ENCODE measurements at regions not wholly inside any gene's neighbourhood (a gene's known extent, or its start where the extent isn't known, plus 50 kb on each side); places are given as distances from the start of the nearest gene placed in this dataset.

DNA sequence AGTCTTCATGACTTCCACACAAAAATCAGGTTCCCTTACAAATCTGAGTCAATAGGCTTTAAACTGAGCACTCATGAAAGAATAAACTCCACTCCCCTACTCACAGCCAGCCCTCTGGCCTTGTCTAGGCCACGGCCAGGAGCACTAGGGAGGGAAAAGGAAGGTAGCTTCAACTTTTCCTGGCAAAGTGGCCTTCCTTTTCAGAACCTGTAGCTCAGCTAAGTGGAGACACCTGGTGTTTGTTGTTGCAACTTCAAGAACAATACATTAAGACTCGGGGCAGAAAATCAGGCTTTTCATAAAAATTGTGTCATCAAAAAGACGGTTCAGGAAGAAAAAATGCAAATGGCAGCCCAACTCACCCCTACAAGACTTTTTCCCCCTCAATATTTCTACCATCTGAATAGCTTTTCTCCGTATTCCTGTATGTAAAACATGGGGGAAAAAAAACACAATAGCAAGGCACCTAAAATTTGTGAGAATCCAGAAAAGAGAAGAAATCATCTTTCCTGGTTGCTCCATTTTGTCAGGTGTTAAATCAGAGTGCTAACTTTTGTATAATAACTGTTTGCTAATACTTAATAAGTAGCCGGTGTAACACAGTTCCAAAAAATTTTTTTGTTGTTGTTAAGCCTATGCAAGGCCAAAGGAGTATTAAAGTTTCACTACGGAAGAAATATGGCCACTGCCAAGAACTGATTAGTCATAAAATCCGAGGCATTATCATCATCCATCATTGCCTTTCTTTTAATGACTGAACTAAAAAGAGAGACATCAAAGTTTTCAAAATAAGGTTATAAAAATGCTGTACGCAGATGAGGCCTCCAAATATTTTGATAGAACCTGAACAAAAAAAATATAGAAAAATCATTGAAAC is 66.2 kb upstream of the ARID5B start:
- Mint-ChIP-seq H3K27ac (no peak overlapping the region), H3K4me3 (no peak overlapping the region), H3K4me1 (peaks cover 8 to 11% of the 10 kb centered on the region in 2 donors), H3K27me3 (no peaks in the 10 kb centered on the region), H3K9me3 (peaks cover 0 to 4% of the 10 kb centered on the region in 2 donors), H3K36me3 (no peaks in the 10 kb centered on the region)
- ATAC-seq (replicated peaks), result no peak
- no peak for DNase-seq

DNA sequence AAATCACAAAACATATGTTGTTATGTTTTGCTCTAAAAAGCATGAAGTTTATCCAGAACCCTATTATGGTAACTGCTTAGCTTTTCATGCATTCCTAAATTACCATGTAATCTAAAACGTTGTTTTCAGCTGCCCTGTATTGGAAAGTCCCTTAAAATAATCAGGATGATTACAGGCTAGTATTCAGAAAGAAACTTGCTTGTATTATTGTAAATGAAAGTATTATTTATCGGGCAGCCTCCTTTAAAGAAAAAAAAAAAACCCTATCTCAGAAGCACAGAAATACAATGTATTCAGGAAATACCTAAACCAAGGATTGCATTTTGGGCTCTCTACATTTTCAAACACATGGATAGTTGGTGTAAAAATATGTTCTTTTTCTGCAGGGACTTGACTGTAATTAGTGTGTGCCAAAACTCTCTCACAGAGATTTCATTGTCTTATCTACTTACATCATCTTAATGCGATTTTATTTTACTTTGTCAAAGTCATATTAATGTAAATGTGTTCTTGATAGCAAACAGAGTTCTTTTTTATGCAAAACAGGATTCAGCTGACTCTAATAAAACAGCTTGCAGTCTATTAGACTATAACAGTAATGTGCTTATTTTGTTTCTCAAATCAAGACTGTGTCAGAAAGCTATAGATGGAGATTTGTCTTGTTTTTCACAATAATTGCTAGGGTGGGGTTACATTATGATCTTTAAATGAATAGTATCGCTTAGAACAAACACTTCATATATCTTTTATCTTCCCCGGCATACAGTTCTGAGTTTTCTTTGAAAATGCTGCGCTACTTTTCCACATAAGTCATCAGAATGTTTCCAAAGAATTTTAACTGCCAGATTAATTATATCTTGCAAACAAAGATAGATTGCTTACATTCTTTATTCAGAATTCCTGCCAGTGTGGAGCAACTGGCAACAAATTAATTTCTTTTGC is 65.3 kb upstream of the ARID5B start:
- no peaks in the 10 kb centered on the region for H3K36me3 Mint-ChIP-seq
- H3K9me3 Mint-ChIP-seq, result peaks cover 0 to 4% of the 10 kb centered on the region in 2 donors
- H3K4me3 Mint-ChIP-seq, result no peak overlapping the region
- H3K4me1 Mint-ChIP-seq, result peaks cover 10 to 11% of the 10 kb centered on the region in 2 donors
- no peak for DNase-seq
- H3K27me3 Mint-ChIP-seq, result no peaks in the 10 kb centered on the region
- H3K27ac Mint-ChIP-seq, result no peak overlapping the region
- no peak for ATAC-seq (replicated peaks)

DNA sequence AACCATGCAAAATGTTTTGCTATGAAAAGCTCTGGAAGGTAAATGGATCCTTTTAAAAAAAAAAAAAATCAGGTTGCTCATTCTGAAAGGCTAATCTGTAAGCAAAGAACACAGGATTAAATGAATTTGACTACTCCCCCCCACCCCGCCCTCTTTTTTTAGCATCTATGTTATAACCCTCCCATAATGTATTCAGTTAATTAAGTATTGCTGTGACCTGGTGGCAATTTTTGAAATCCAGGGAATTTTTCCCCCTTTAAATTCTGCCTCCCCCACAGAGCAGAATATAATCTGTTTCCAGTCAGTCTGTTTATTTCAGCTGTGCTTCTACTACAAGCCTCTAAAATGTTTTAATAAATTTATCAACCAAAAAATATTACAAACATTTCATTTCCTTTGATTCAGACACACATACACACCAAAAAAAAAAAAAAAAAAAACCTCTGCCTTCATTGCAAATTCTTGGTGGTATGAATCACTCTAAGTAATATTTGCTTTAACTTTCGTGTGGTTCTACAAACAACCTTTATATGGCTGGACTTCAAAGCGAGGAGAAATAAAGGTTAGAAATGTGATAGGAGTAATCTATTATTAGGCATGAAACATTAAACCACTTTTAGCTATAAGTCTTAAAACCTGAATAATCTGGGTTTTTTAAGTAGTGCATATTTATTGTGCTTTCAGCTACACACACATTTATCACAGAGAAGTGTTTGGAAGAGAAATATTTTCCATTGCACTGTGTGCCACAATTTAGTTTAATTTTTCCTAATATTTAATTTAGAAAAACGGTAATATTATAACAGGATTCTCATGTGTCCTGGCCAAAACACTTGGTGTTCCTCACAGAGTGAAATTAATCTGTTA is 64.4 kb upstream of the ARID5B start:
- no peak for DNase-seq
- Mint-ChIP-seq H3K9me3 (peaks cover 0 to 4% of the 10 kb centered on the region in 2 donors), H3K4me1 (peaks cover 10 to 16% of the 10 kb centered on the region in 2 donors), H3K27ac (no peak overlapping the region), H3K36me3 (no peaks in the 10 kb centered on the region), H3K4me3 (no peak overlapping the region), H3K27me3 (no peaks in the 10 kb centered on the region)
- no peak for ATAC-seq (replicated peaks)

DNA sequence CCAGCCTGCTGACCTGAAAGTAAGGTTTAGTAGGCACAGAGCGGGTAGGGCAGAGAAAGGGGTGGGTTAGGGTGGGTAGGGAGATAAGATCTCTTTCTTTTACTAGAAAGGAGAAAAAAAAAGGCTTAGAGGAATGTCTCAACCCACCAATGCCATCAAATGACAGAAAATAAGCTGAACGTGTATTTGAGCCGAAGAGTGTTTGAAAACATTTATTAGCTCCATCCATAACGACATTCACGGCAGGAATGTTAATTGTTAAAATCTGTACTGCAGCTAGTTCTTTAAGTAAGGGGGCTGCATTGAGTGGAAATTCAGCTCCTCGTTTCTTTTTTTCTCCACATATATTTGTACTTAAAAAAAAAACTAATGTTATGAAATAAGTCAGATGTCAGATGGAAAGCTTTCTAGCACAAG is 63.7 kb upstream of the ARID5B start:
- ATAC-seq (replicated peaks), result no peak
- Mint-ChIP-seq H3K9me3 (peaks cover 0 to 4% of the 10 kb centered on the region in 2 donors), H3K27me3 (no peaks in the 10 kb centered on the region), H3K36me3 (no peaks in the 10 kb centered on the region), H3K4me3 (no peak overlapping the region), H3K4me1 (peaks cover 14 to 16% of the 10 kb centered on the region in 2 donors), H3K27ac (no peak overlapping the region)
- DNase-seq, result no peak

DNA sequence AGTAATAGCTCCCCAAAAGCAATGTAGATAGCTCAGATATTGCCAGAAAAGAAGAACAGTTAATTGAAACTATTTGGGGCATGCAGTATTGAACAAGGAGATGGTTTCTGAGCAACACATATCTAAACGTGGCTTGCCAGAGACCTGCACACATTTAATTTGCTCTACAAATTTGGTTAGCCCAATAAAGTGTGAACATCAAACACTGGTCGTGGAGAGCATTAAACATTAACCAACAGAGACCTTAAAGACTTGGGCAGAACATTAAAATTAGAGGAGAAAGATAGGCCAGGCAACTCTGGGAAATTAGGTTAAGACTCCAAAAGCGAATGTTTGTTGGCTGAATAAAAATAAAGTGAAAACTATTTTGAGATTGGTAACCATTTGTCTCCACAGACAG is 61.6 kb upstream of the ARID5B start:
- Mint-ChIP-seq H3K36me3 (no peaks in the 10 kb centered on the region), H3K27me3 (no peaks in the 10 kb centered on the region), H3K4me3 (no peak overlapping the region), H3K4me1 (peaks cover 22 to 30% of the 10 kb centered on the region in 2 donors), H3K27ac (no peak overlapping the region), H3K9me3 (peaks cover 0 to 4% of the 10 kb centered on the region in 2 donors)
- no peak for DNase-seq
- ATAC-seq (replicated peaks), result no peak

- H3K27me3 Mint-ChIP-seq, result no peaks in the 10 kb centered on the region
- ATAC-seq (replicated peaks), result no peak
Observed at GRCh38 chr10:61840403-61840802, 61.1 kb upstream of the ARID5B start.

DNA sequence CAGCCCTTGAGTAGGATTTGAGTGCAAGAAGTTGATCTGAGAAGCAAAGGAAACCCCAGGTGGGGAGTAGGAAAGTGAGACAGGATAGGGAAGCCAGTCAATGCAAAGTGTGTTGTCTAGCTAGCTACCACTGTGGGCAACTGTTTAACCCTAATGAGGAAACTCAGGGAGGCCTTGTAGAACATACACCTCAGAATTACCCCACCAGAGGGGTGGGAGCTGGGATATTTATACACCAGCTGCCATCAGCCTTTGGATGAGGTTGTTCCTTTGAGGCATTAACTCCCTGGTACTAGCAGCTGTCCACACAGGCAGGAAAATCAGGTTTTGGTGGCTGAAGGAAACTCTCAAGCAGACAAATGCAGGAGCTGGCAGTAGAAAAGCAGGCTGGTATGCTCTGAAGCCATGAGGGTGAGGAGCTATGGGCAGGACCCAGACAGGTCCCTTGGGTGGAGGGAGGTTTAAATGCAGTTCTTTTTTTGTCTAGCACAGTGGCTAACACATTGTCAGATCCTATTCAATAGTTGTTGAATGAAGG is 60.1 kb upstream of the ARID5B start:
- Mint-ChIP-seq H3K9me3 (peaks cover 0 to 4% of the 10 kb centered on the region in 2 donors), H3K4me1 (peaks cover 23 to 31% of the 10 kb centered on the region in 2 donors)

More at GRCh38 chr10:61840403-61840802, 61.1 kb upstream of the ARID5B start:
- Mint-ChIP-seq H3K9me3 (peaks cover 0 to 4% of the 10 kb centered on the region in 2 donors), H3K4me1 (peaks cover 21 to 30% of the 10 kb centered on the region in 2 donors), H3K36me3 (no peaks in the 10 kb centered on the region), H3K4me3 (no peak overlapping the region), H3K27ac (no peak overlapping the region)
- DNase-seq, result no peak

DNA sequence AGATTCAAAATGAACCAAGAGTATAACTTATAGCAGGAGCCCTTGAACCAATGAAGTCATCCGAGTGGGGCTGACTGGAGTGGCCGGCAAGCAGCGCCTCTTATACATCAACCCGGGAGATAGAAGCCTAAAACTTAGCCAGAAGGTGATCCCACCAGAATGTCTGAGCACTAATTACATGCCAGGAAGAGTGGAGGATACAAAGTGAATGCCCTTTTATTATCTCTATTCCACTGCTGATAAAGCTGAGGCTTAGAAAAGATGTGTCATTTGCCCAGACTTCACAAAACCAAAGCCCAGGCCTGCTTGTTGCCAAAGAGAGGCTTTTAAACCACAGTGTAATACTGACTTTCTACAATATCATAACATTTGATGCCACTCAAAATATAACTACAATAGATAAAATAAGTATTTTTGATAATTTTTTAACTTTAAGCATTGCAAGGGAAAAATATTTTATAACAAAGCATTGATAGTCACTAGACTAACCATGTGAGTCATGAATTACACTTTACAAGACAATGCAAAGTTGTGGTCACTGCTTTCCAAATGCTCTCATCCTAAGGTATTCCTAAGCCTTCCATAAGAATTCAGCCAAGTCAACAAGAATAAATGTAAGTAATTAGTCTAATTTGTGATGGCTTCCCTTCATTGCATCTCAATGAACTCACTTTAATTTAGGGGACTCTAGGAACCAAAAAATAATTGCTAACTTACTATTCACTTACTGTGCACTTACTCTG is 58.6 kb upstream of the ARID5B start:
- no peak overlapping the region for H3K4me3 Mint-ChIP-seq
- no peak overlapping the region for H3K27ac Mint-ChIP-seq
- peaks cover 24 to 40% of the 10 kb centered on the region in 2 donors for H3K4me1 Mint-ChIP-seq
- peaks cover 0 to 4% of the 10 kb centered on the region in 2 donors for H3K9me3 Mint-ChIP-seq
- DNase-seq, result no peak
- peaks cover 0 to 3% of the 10 kb centered on the region in 2 donors for H3K36me3 Mint-ChIP-seq
- H3K27me3 Mint-ChIP-seq, result no peaks in the 10 kb centered on the region
- ATAC-seq (replicated peaks), result no peak

More for the DNA sequence above, 60.1 kb upstream of the ARID5B start:
- DNase-seq (no peak), ATAC-seq (replicated peaks) (no peak)
- Mint-ChIP-seq H3K27me3 (no peaks in the 10 kb centered on the region), H3K27ac (no peak overlapping the region), H3K36me3 (peaks cover 0 to 3% of the 10 kb centered on the region in 2 donors), H3K4me3 (no peak overlapping the region)

GRCh38 chr10:61844116-61844822 is 57.2 kb upstream of the ARID5B start:
- ATAC-seq (replicated peaks) (peak; percentile 96 to 98), DNase-seq (no peak)
- Mint-ChIP-seq H3K27me3 (no peaks in the 10 kb centered on the region), H3K9me3 (peaks cover 0 to 4% of the 10 kb centered on the region in 2 donors), H3K4me3 (peak overlapping the region in 1 of 2 donors; percentile 14), H3K27ac (peak overlapping the region; percentile 63), H3K4me1 (peaks cover 24 to 40% of the 10 kb centered on the region in 2 donors), H3K36me3 (peaks cover 0 to 3% of the 10 kb centered on the region in 2 donors)

GRCh38 chr10:61845196-61845949 is 56.1 kb upstream of the ARID5B start:
- peaks cover 20 to 40% of the 10 kb centered on the region in 2 donors for H3K4me1 Mint-ChIP-seq
- H3K27ac Mint-ChIP-seq, result no peak overlapping the region
- H3K36me3 Mint-ChIP-seq, result peaks cover 0 to 3% of the 10 kb centered on the region in 2 donors
- DNase-seq, result no peak
- H3K4me3 Mint-ChIP-seq, result no peak overlapping the region
- ATAC-seq (replicated peaks), result no peak
- peaks cover 0 to 2% of the 10 kb centered on the region in 2 donors for H3K9me3 Mint-ChIP-seq
- no peaks in the 10 kb centered on the region for H3K27me3 Mint-ChIP-seq

GRCh38 chr10:61845950-61846268 is 55.6 kb upstream of the ARID5B start:
- H3K9me3 Mint-ChIP-seq, result peaks cover 0 to 2% of the 10 kb centered on the region in 2 donors
- H3K4me1 Mint-ChIP-seq, result peaks cover 20 to 40% of the 10 kb centered on the region in 2 donors
- H3K27ac Mint-ChIP-seq, result no peak overlapping the region
- H3K36me3 Mint-ChIP-seq, result peaks cover 0 to 3% of the 10 kb centered on the region in 2 donors
- H3K27me3 Mint-ChIP-seq, result no peaks in the 10 kb centered on the region
- ATAC-seq (replicated peaks), result no peak
- no peak for DNase-seq
- H3K4me3 Mint-ChIP-seq, result no peak overlapping the region
